ENCODE measurements at regions not wholly inside any gene's neighbourhood (a gene's known extent, or its start where the extent isn't known, plus 50 kb on each side); places are given as distances from the start of the nearest gene placed in this dataset.

- no peaks in the 10 kb centered on the region for H3K9me3 ChIP-seq
- no peaks in the 10 kb centered on the region for H3K36me3 ChIP-seq
- H3K4me3 ChIP-seq, result no peak overlapping the region
- H3K4me1 ChIP-seq, result peaks cover 0 to 26% (median 10%) of the 10 kb centered on the region in 3 donors
- H3K27ac ChIP-seq, result no peak overlapping the region
- TF ChIP-seq CTCF (IDR thresholded peaks at IDR 0.05), result no peak
- TF ChIP-seq POLR2AphosphoS5 (IDR thresholded peaks at IDR 0.05), result no peak
- no peak for TF ChIP-seq POLR2A (IDR thresholded peaks at IDR 0.05)
- TF ChIP-seq EP300 (IDR thresholded peaks at IDR 0.05), result no peak
- no peak for ATAC-seq
- 50 to 100% methylated on average over 1 of the region's 7 CpGs for WGBS, 2 donors (ENCODE audit: low coverage in 1 of 2)
- H3K27me3 ChIP-seq, result no peaks in the 10 kb centered on the region
These were observed 221.1 kb downstream of the ANAPC1 start for GRCh38 chr2:111662771-111663470.

DNA sequence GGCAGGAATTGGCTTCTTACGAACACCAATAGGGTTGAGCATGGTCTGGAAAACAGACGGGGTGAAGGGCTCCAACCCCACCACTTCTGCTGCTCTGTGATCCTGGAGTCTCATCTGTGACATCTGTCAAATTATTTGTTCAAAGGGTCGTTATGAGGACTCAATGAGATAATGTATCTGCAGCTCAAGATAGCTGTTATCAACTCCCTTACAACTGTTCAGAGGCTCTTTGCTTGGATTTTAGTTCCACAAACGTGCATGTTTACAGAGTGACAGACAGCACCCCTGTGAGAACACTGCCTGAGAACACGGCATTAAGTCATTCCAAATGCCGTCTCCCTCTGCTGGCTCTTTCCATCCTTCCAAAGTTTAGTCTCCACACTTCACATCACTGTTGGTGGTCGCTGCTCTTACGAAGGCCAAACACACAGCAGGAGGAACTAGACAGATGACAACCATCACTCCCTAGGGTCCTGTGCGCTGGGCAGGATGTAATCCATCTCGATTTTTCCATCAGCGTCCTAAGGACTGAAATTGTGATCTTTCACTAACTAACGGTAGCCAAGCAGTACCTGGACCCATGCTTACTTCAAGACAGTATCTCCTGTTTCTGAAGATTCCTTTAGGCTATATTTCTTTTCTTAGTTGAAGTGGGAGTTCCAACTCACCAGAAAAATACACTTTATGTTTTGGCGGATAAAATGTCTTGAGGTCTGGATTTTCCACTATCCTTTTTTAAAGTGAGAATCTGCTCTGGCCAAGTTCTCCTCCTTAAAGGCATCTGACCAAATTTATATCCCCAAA lies 220.3 kb downstream of the ANAPC1 start:
- peaks cover 0 to 26% (median 10%) of the 10 kb centered on the region in 3 donors for H3K4me1 ChIP-seq
- no peak overlapping the region for H3K27ac ChIP-seq
- WGBS, 2 donors (ENCODE audit: low coverage in 1 of 2), result 52 to 59% methylated on average over 9 to 13 of the region's 13 CpGs
- no peaks in the 10 kb centered on the region for H3K36me3 ChIP-seq
- TF ChIP-seq POLR2A (IDR thresholded peaks at IDR 0.05) (no peak), EP300 (IDR thresholded peaks at IDR 0.05) (no peak)
- no peak overlapping the region for H3K4me3 ChIP-seq
- no peaks in the 10 kb centered on the region for H3K9me3 ChIP-seq
- no peaks in the 10 kb centered on the region for H3K27me3 ChIP-seq
- ATAC-seq, result no peak

GRCh38 chr2:111664275-111664850 lies 219.6 kb downstream of the ANAPC1 start:
- no peak for ATAC-seq
- Histone ChIP-seq H3K4me1 (peaks cover 0 to 22% (median 10%) of the 10 kb centered on the region in 3 donors), H3K4me3 (no peak overlapping the region), H3K36me3 (no peaks in the 10 kb centered on the region), H3K9me3 (no peaks in the 10 kb centered on the region), H3K27ac (no peak overlapping the region), H3K27me3 (no peaks in the 10 kb centered on the region)
- 90 to 92% methylated on average over 2 to 4 of the region's 4 CpGs for WGBS, 2 donors (ENCODE audit: low coverage in 1 of 2)
- TF ChIP-seq POLR2A (IDR thresholded peaks at IDR 0.05), result no peak
- no peak for TF ChIP-seq EP300 (IDR thresholded peaks at IDR 0.05)
- no peak for TF ChIP-seq POLR2AphosphoS5 (IDR thresholded peaks at IDR 0.05)
- TF ChIP-seq CTCF (IDR thresholded peaks at IDR 0.05), result no peak

- Histone ChIP-seq H3K27me3 (no peaks in the 10 kb centered on the region), H3K36me3 (no peaks in the 10 kb centered on the region), H3K9me3 (no peaks in the 10 kb centered on the region), H3K4me1 (peaks cover 0 to 15% (median 5%) of the 10 kb centered on the region in 3 donors), H3K4me3 (no peak overlapping the region), H3K27ac (no peak overlapping the region)
- 89 to 96% methylated on average over 4 to 7 of the region's 7 CpGs for WGBS, 2 donors (ENCODE audit: low coverage in 1 of 2)
- ATAC-seq, result no peak
- no peak for TF ChIP-seq CTCF (IDR thresholded peaks at IDR 0.05)
- no peak for TF ChIP-seq POLR2A (IDR thresholded peaks at IDR 0.05)
- TF ChIP-seq EP300 (IDR thresholded peaks at IDR 0.05), result no peak
- TF ChIP-seq POLR2AphosphoS5 (IDR thresholded peaks at IDR 0.05), result no peak
These were observed 219.0 kb downstream of the ANAPC1 start for GRCh38 chr2:111665011-111665410.

GRCh38 chr2:111665551-111666116 lies 218.4 kb downstream of the ANAPC1 start:
- 93 to 100% methylated on average over 2 to 3 of the region's 3 CpGs for WGBS, 2 donors (ENCODE audit: low coverage in 1 of 2)
- no peaks in the 10 kb centered on the region for H3K27me3 ChIP-seq
- H3K4me1 ChIP-seq, result peaks cover 0 to 12% (median 4%) of the 10 kb centered on the region in 3 donors
- no peak overlapping the region for H3K27ac ChIP-seq
- H3K36me3 ChIP-seq, result no peaks in the 10 kb centered on the region
- H3K9me3 ChIP-seq, result no peaks in the 10 kb centered on the region
- no peak for TF ChIP-seq POLR2AphosphoS5 (IDR thresholded peaks at IDR 0.05)
- no peak for TF ChIP-seq POLR2A (IDR thresholded peaks at IDR 0.05)
- TF ChIP-seq CTCF (IDR thresholded peaks at IDR 0.05), result no peak
- TF ChIP-seq EP300 (IDR thresholded peaks at IDR 0.05), result no peak
- H3K4me3 ChIP-seq, result no peak overlapping the region
- ATAC-seq, result no peak

Data from gastroesophageal sphincter (tissue), 4 donors.